Activated T-cell treated with anti-CD3 and anti-CD28 coated beads, Interleukin-2, amount 50 U/mL, for 72 hours (primary cell): ENCODE measurements at regions not wholly inside any gene's neighbourhood (a gene's known extent, or its start where the extent isn't known, plus 50 kb on each side); places are given as distances from the start of the nearest gene placed in this dataset.
"Not testable (repeated sequence)": the region's sequence is repeated elsewhere in the genome, so short reads cannot be mapped to it uniquely, and the experiment has no call there.

ENCODE experiments used
- ATAC-seq, 2 donors: fragments of 150-1000 bp; cut with Tn5 transposase; replicated peaks in 1 of 2; 2 replicates each; pipeline ENCODE4 v1.10.0; 2021; ENCODE audit warnings: moderate library complexity in 2 of 2, mild to moderate bottlenecking in 1 of 2
- DNase-seq, 2 donors: peaks; one replicate each; pipeline ENCODE4 v3.0.0; 2021 to 2022; ENCODE audit warnings: mixed read lengths in 1 of 2
- H3K27ac Mint-ChIP-seq: one replicate; pipeline ENCODE4 v1.8.0; 2022; ENCODE audit warnings: mild to moderate bottlenecking, moderate library complexity, mixed read lengths
- H3K27me3 Mint-ChIP-seq: one replicate; pipeline ENCODE4 v1.8.0; 2022; ENCODE audit warnings: low read depth, mixed read lengths
- H3K36me3 Mint-ChIP-seq, 2 donors: one replicate each; pipeline ENCODE4 v1.8.0; 2022; ENCODE audit warnings: mixed read lengths in 2 of 2, mild to moderate bottlenecking in 1 of 2; ENCODE audit not compliant: insufficient read depth in 2 of 2
- H3K4me1 Mint-ChIP-seq: one replicate; pipeline ENCODE4 v1.8.0; 2022; ENCODE audit warnings: low read depth, mixed read lengths
- H3K4me3 Mint-ChIP-seq, 2 donors: one replicate each; pipeline ENCODE4 v1.8.0; 2022; ENCODE audit warnings: mild to moderate bottlenecking in 2 of 2, mixed read lengths in 2 of 2, moderate library complexity in 2 of 2
- H3K9me3 Mint-ChIP-seq, 2 donors: one replicate each; pipeline ENCODE4 v1.8.0; 2022; ENCODE audit warnings: mixed read lengths in 2 of 2

DNA sequence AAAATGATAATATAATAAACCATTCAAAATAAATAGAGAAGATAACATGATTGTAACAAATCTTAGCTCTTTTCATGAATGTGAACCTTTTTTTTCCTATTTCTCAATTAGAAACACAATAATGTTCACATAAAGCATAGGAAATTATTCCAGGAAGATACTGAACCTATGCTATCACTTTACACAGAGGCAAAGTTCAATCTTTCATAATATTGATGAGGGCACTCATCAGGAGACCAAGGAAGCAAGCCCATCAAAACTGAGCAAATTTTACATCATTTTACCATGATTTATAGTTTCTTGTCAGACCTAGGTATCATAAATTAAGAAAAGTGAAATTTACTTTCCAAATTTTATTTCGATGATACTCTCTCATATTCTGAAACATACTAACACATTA is 938.5 kb downstream of the TBC1D32 start:
- DNase-seq (no peak), ATAC-seq (no peak)
- Mint-ChIP-seq H3K27me3 (no peaks in the 10 kb centered on the region), H3K4me3 (no peak overlapping the region), H3K4me1 (no peaks in the 10 kb centered on the region), H3K36me3 (no peaks in the 10 kb centered on the region), H3K9me3 (peaks cover 4 to 7% of the 10 kb centered on the region in 2 donors), H3K27ac (no peak overlapping the region)

DNA sequence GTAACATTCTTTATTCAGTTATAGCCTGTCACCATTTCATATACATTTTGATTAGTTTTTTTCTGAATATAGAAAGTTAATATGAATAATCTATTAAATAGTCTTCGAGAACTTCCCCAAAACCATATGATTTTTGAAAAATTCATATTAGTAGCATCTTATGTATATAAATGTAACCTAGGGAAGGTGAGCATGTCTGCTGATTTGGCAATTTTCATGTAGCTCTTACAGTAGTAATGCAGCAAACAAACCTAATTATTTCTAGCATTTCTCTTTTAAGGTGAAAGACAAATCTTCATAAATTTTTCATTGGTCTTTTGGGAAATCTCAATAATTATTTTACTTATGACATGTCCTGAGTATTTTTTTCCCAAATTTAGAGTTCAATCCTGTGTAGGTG is 939.0 kb downstream of the TBC1D32 start:
- Mint-ChIP-seq H3K4me3 (no peak overlapping the region), H3K9me3 (peaks cover 5% of the 10 kb centered on the region in 2 donors), H3K4me1 (no peaks in the 10 kb centered on the region), H3K36me3 (peaks cover 0 to under 1% of the 10 kb centered on the region in 2 donors), H3K27ac (no peak overlapping the region), H3K27me3 (no peaks in the 10 kb centered on the region)
- DNase-seq (no peak), ATAC-seq (no peak)

GRCh38 chr6:120392941-120393340 is 941.3 kb downstream of the TBC1D32 start:
- Mint-ChIP-seq H3K9me3 (peaks cover 0 to 3% of the 10 kb centered on the region in 2 donors), H3K27me3 (no peaks in the 10 kb centered on the region), H3K36me3 (peaks cover 0 to 1% of the 10 kb centered on the region in 2 donors), H3K4me3 (no peak overlapping the region), H3K4me1 (no peaks in the 10 kb centered on the region), H3K27ac (no peak overlapping the region)
- DNase-seq (no peak), ATAC-seq (no peak)

GRCh38 chr6:120384671-120385070 is 949.6 kb downstream of the TBC1D32 start:
- H3K27ac Mint-ChIP-seq, result no peak overlapping the region
- DNase-seq, result no peak
- H3K4me3 Mint-ChIP-seq, result no peak overlapping the region

GRCh38 chr6:120383681-120384080 is 950.6 kb downstream of the TBC1D32 start:
- ATAC-seq (no peak), DNase-seq (no peak)
- Mint-ChIP-seq H3K9me3 (no peaks in the 10 kb centered on the region), H3K36me3 (no peaks in the 10 kb centered on the region), H3K27ac (no peak overlapping the region), H3K4me1 (no peaks in the 10 kb centered on the region), H3K4me3 (no peak overlapping the region), H3K27me3 (no peaks in the 10 kb centered on the region)

More at GRCh38 chr6:120384671-120385070, 949.6 kb downstream of the TBC1D32 start:
- no peaks in the 10 kb centered on the region for H3K27me3 Mint-ChIP-seq
- no peaks in the 10 kb centered on the region for H3K4me1 Mint-ChIP-seq
- ATAC-seq, result no peak
- H3K36me3 Mint-ChIP-seq, result no peaks in the 10 kb centered on the region
- no peaks in the 10 kb centered on the region for H3K9me3 Mint-ChIP-seq

DNA sequence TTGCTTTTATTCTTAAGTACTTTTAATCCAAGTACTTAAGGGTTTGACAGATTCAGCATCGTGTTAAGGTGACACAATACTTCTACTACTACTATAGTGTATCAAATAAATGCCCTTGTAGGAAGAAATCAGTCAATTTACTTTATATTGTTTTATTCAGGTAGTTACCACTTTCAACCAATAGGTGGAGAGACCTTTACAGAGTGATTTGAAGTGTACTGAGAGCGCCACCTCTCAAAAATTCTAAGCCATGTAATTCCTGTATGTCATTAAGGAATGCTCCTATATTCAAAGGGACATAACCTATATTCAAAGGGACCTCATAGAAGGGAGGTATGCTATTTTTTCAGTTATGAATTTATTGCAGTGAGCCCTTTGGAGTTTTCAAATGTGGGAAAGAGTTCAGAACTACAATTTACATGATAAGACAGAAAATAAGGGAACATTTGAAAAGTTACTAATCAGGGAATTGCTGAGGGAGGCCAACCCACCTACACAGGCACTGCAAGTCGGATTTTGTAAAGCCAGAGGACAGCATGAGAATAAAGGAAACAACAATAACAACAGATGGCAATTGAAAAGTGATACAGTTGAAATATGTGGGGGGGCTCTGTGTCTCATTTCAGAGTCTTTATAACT is 955.6 kb downstream of the TBC1D32 start:
- DNase-seq, result no peak
- H3K27me3 Mint-ChIP-seq, result no peaks in the 10 kb centered on the region
- H3K36me3 Mint-ChIP-seq, result no peaks in the 10 kb centered on the region
- H3K4me1 Mint-ChIP-seq, result no peaks in the 10 kb centered on the region
- H3K9me3 Mint-ChIP-seq, result no peaks in the 10 kb centered on the region
- no peak overlapping the region for H3K27ac Mint-ChIP-seq
- no peak overlapping the region for H3K4me3 Mint-ChIP-seq
- no peak for ATAC-seq

DNA sequence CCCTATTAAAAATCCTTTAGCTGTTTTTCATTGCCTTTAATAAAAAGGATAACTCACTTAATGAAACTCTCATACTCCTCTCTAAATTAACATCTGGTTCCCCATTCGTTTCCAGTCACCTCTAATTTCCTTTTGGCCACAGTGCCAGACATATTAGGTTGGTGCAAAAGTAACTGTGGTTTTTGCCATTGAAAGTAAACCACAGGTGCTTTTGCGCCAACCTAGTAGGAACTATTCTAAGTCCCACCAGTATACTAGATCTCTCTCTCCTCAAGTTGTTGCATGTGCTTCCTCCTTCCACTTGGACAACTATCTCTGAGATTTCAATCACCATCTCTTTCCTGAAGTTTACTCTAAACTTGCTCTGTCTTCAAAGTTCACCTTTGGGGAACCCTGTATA is 961.1 kb downstream of the TBC1D32 start:
- H3K27ac Mint-ChIP-seq, result no peak overlapping the region
- H3K27me3 Mint-ChIP-seq, result no peaks in the 10 kb centered on the region
- ATAC-seq (no peak), DNase-seq (no peak)
- H3K9me3 Mint-ChIP-seq, result no peaks in the 10 kb centered on the region
- no peak overlapping the region for H3K4me3 Mint-ChIP-seq
- no peaks in the 10 kb centered on the region for H3K4me1 Mint-ChIP-seq
- no peaks in the 10 kb centered on the region for H3K36me3 Mint-ChIP-seq

GRCh38 chr6:120363429-120363828 is 970.9 kb downstream of the TBC1D32 start:
- Mint-ChIP-seq H3K9me3 (peaks cover 12 to 15% of the 10 kb centered on the region in 2 donors), H3K36me3 (peaks cover 1 to 5% of the 10 kb centered on the region in 2 donors), H3K27me3 (no peaks in the 10 kb centered on the region), H3K27ac (no peak overlapping the region), H3K4me1 (no peaks in the 10 kb centered on the region), H3K4me3 (no peak overlapping the region)
- no peak for ATAC-seq
- no peak for DNase-seq

- not testable (repeated sequence) for ATAC-seq, H3K4me1 Mint-ChIP-seq, H3K27ac Mint-ChIP-seq, H3K27me3 Mint-ChIP-seq, H3K4me3 Mint-ChIP-seq, DNase-seq, H3K36me3 Mint-ChIP-seq
- H3K9me3 Mint-ChIP-seq, result peaks cover 9 to 14% of the 10 kb centered on the region in 2 donors
Measured at GRCh38 chr6:120358535-120358934, 975.7 kb downstream of the TBC1D32 start.

- no peak overlapping the region for H3K27ac Mint-ChIP-seq
- H3K4me3 Mint-ChIP-seq, result no peak overlapping the region
- DNase-seq, result no peak
- H3K36me3 Mint-ChIP-seq, result peaks cover 1 to 5% of the 10 kb centered on the region in 2 donors
- H3K4me1 Mint-ChIP-seq, result peaks cover 6% of the 10 kb centered on the region
- ATAC-seq, result no peak
- no peaks in the 10 kb centered on the region for H3K27me3 Mint-ChIP-seq
- peaks cover 8 to 10% of the 10 kb centered on the region in 2 donors for H3K9me3 Mint-ChIP-seq
Measured at GRCh38 chr6:120357447-120357846, 976.8 kb downstream of the TBC1D32 start.

DNA sequence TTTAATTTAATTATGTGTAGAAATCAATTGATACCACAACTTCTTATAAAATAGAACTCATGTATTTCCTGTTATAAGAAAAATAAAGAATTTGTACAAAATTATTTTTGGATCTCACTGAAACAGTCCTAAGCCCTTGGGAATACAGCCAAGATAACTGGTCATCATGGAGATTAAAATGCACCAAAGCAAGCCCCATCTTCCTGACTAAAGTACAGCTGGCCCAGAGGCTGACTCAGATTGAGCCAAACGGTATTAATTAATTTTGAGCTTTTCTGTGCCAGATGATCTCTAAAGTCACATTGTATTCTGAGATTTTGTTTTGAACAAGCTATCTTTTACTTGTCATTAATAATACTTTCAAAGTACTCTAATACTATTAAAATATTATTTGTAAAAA is 978.5 kb downstream of the TBC1D32 start:
- Mint-ChIP-seq H3K4me1 (peaks cover 6% of the 10 kb centered on the region), H3K27me3 (no peaks in the 10 kb centered on the region), H3K9me3 (peaks cover 8% of the 10 kb centered on the region in 2 donors), H3K36me3 (peaks cover 1 to 5% of the 10 kb centered on the region in 2 donors), H3K27ac (no peak overlapping the region), H3K4me3 (no peak overlapping the region)
- DNase-seq (no peak), ATAC-seq (no peak)

GRCh38 chr6:120354452-120355098 is 979.7 kb downstream of the TBC1D32 start:
- DNase-seq (peak in 1 of 2 donors; percentile 1), ATAC-seq (peak; percentile 50)
- Mint-ChIP-seq H3K4me1 (peaks cover 6% of the 10 kb centered on the region), H3K9me3 (peaks cover 4 to 6% of the 10 kb centered on the region in 2 donors), H3K4me3 (no peak overlapping the region), H3K27me3 (no peaks in the 10 kb centered on the region), H3K36me3 (peaks cover 0 to 1% of the 10 kb centered on the region in 2 donors), H3K27ac (no peak overlapping the region)

DNA sequence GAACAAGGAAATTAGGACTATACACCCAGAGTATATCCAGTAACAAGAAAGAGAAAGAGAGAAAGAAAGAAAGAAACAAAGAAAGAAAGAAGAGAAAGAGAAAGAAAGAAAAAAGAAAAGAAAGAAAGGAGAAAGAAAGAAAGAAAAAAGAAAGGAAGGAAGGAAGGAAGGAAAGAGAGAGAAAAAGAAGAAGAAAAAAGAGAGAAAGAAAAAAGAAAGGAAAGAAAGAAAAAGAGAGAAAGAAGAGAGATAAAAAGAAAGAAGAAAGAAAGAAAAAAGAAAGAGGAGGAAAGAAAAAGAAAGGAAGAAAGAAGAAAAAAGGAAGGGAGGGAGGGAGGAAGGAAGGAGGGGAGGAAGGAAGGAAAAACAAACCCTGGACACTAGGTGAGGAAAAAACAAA is 981.8 kb downstream of the TBC1D32 start:
- H3K9me3 Mint-ChIP-seq, result peaks cover 0 to 2% of the 10 kb centered on the region in 2 donors
- peaks cover 6% of the 10 kb centered on the region for H3K4me1 Mint-ChIP-seq
- no peaks in the 10 kb centered on the region for H3K36me3 Mint-ChIP-seq
- ATAC-seq (no peak), DNase-seq (no peak)
- H3K27ac Mint-ChIP-seq, result no peak overlapping the region
- no peaks in the 10 kb centered on the region for H3K27me3 Mint-ChIP-seq
- no peak overlapping the region for H3K4me3 Mint-ChIP-seq

DNA sequence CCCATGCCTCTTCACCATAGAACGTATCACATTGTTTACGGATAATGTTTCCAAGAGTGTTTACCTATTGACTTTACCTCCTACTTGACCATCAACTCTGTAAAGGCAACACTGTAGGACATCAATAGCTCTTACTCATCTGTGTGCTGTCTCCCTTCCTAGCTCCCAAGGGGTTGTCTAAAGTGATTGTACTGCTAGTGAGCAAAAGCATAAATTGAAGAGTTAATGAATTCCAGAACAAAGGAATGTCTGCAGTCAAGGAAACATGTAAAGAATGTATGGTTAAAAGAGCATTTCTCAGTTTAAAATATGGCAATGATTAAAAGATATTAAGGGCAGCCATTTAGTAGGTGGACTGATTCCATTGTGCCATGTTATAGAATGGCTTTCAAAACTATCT is 985.4 kb downstream of the TBC1D32 start:
- H3K27me3 Mint-ChIP-seq, result no peaks in the 10 kb centered on the region
- no peaks in the 10 kb centered on the region for H3K36me3 Mint-ChIP-seq
- ATAC-seq, result no peak
- DNase-seq, result no peak
- no peak overlapping the region for H3K27ac Mint-ChIP-seq
- H3K4me1 Mint-ChIP-seq, result no peaks in the 10 kb centered on the region
- H3K4me3 Mint-ChIP-seq, result no peak overlapping the region
- no peaks in the 10 kb centered on the region for H3K9me3 Mint-ChIP-seq
